Activated naive CD8-positive, alpha-beta T cell (primary cell): ENCODE measurements at regions not wholly inside any gene's neighbourhood (a gene's known extent, or its start where the extent isn't known, plus 50 kb on each side); places are given as distances from the start of the nearest gene placed in this dataset.

ENCODE experiments used
- H3K27ac Mint-ChIP-seq: one replicate; pipeline ENCODE4 v1.8.0; 2021; ENCODE audit warnings: mixed read lengths
- H3K27me3 Mint-ChIP-seq: one replicate; pipeline ENCODE4 v1.8.0; 2021; ENCODE audit warnings: mixed read lengths
- H3K36me3 Mint-ChIP-seq: one replicate; pipeline ENCODE4 v1.8.0; 2021; ENCODE audit warnings: mixed read lengths
- H3K4me1 Mint-ChIP-seq: one replicate; pipeline ENCODE4 v1.8.0; 2021; ENCODE audit warnings: low read depth, mixed read lengths
- H3K4me3 Mint-ChIP-seq: one replicate; pipeline ENCODE4 v1.8.0; 2021; ENCODE audit warnings: mild to moderate bottlenecking, mixed read lengths
- H3K9me3 Mint-ChIP-seq: one replicate; pipeline ENCODE4 v1.8.0; 2021; ENCODE audit warnings: low read depth, mixed read lengths

DNA sequence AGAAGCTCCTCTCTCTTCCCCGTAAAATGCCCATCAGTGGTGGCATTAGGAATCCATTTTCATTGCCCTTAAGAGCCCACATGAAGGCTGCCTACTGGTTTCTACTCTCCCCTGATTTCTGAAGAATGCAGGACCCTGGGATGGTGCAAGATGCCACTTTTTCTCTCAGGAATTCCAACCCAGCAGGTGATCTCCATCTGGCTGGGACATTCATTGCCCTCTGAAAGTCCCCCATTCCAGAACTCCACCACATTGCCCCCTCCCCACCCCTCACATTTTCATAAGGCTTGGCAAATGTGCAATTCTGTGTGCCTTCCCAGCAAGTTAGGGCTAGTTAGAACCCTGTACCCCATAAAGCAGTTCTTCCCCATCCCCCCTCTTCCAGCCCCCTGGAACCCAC is 88.0 kb downstream of the BANF2 start:
- H3K4me1 Mint-ChIP-seq = no peaks in the 10 kb centered on the region
- H3K4me3 Mint-ChIP-seq = no peak overlapping the region
- no peaks in the 10 kb centered on the region for H3K36me3 Mint-ChIP-seq
- H3K27ac Mint-ChIP-seq = no peak overlapping the region
- H3K27me3 Mint-ChIP-seq = no peaks in the 10 kb centered on the region
- H3K9me3 Mint-ChIP-seq = no peaks in the 10 kb centered on the region

DNA sequence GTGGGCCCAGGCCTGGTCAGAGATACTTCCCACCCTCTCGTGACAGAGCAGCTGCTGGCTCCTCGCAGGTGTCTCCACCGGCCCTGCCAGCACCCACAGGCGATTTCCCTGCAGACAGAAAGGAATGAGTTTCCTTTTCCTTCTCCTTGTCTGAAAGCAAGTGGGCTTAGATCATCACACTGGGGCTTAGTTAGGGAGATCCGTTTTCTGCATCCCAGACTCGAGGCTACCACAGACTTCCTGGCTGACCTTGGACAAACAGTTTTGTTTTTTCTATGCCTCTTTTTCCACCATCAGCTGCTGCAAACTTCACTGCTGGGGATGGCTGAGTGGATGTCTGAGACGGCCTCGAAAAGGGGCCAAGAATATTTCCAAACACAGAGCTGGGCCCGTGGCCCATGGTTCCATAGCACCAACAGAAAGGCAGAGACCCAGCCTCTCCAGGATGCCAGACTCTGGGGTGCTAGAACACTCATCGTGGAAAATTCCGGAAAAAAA is 86.5 kb downstream of the BANF2 start:
- no peaks in the 10 kb centered on the region for H3K36me3 Mint-ChIP-seq

More for the DNA sequence above, 86.5 kb downstream of the BANF2 start:
- Mint-ChIP-seq H3K4me1 (no peaks in the 10 kb centered on the region), H3K27me3 (no peaks in the 10 kb centered on the region), H3K4me3 (no peak overlapping the region), H3K27ac (no peak overlapping the region), H3K9me3 (no peaks in the 10 kb centered on the region)
